Stimulated activated CD8-positive, alpha-beta memory T cell treated with anti-CD3 and anti-CD28 coated beads, Interleukin-2, amount 100 ng/mL, for 48 hours (primary cell): ENCODE measurements at regions not wholly inside any gene's neighbourhood (a gene's known extent, or its start where the extent isn't known, plus 50 kb on each side); places are given as distances from the start of the nearest gene placed in this dataset.

Source experiments
- DNase-seq, 2 donors: peaks; one replicate each; pipeline ENCODE4 v3.0.0-alpha.2; 2020; ENCODE audit warnings: low read depth in 2 of 2

DNA sequence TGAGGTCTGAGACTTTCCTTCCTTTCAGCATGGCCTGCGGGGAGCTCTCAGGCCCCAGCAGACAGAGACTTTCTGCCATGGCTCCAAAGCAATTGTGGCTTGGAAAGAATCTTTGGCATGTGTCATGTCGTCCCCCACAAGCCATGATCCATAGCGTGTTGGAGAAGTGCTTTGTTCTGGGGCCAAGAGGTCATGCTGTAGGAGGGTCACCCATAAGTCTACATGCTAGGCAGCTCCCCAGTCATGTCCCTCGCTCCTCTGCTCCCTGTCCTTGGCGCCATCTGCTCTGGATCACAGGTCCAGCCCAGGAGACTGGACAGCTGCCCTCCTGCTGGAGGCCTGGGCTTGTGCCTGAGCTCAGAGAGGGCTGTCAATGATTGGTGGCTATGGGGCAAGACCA, 78.8 kb upstream of the LCLAT1 start:
- DNase-seq: no peak

DNA sequence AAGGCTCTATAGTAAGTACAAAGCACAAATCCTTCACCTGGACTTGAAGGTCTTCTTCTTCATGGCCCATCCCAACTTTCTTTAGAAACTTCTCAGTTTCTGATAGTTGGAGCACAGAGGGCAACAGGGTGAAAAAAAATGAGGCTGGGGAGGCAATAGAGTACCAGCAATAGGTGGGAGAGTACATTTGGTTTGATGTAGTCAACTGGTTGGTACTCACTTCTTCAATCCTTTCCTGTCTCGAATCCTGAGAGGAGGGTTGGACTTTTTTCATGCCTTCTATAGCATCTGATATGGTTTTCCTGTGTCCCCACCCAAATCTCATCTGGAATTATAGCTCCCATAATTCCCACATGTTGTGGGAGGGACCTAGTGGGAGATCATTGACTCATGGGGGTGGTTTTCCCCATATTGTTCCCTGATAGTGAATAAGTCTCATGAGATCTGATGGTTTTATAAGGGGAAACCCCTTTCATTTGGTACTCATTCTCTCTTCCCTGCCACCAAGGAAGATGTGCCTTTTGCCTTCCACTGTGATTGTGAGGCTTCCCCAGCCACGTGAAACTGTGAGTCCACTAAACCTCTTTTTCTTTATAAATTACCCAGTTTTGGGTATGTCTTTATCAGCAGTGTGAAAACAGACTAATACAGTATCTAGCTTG, 75.9 kb upstream of the LCLAT1 start:
- no peak for DNase-seq

DNA sequence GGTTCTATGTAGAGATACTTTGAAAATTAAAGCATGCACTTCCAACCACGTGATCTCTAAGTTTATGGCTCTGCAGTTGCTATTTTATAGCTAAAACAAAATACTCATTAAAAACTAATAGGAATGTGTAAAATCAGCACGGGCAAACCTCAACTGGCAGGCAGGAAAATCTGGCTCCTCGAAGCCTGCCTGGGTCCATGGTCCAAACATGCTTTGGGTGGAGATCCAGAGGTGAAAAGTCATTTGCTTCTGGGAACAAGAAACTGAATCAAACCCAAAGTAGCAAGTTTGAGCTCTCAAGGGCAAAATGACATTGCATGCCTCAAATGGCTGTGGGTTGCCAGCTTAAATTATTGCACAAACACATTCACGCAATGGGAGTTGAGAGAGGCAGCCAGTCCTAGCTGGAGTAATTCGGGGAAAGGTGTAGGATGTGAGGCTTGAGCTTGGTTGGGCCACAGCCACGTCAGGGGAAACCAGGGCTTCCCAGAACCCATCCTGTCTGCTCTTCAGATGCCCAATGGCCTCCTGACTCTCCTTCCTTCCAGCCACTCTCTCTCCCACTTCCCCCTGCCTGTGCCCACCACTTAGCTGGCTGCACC, 75.2 kb upstream of the LCLAT1 start:
- DNase-seq: no peak

DNA sequence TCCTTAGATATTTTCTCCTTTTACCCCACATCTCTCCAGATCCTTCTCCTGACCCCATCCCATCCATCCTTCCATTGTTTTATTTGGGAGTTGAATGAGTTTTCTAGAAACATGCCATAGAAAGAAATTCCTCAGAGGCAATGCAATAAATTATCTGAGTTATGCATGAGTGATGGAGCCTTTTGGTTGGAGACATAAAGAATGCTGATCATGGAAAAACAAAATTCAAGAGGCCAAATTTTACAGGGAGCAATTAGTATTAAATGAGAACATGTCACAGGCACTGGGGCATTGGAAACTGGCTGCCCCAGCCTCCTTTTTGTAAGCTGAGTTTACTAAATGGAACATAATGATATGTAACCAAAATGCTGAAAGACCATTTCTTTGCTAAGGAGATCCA, 74.2 kb upstream of the LCLAT1 start:
- no peak for DNase-seq

DNA sequence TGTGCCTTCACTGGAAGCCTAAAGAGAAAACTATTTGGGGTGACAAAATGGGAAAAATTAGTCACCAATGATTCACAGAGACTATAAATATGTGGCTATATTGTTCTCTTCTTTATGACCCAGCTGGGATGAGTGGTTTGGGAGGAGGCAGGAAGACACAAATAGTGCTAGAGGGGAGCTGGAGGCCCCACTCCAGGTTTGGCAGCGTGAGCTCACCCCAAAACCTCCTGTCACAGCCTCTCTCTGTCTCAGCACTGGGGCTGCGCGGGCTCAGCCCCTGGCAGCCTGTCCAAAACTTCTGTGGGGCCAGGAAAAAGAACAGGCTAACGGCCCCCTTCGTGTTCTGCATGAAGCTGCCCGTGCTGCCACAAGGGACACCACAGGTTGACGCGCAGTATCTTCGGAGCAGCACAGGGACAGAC, 73.2 kb upstream of the LCLAT1 start:
- no peak for DNase-seq

DNA sequence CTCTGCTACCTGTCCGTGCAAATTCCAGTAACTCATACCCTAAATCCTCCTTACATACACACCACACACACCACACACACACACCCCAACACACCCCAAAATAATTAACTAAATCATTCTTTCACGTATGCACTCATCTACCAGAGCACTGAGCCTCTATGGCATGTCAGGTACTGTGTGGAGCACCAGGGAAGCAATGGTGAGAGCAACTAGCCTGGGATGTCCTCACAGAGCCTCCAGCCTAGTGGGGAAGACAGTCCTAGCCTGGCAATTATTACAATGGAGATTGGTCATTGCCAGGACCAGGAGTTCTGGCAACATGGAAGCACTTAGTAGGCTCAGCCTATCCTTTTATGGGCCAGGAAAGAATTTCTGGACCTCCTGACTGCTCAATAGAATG, 72.7 kb upstream of the LCLAT1 start:
- no peak for DNase-seq

DNA sequence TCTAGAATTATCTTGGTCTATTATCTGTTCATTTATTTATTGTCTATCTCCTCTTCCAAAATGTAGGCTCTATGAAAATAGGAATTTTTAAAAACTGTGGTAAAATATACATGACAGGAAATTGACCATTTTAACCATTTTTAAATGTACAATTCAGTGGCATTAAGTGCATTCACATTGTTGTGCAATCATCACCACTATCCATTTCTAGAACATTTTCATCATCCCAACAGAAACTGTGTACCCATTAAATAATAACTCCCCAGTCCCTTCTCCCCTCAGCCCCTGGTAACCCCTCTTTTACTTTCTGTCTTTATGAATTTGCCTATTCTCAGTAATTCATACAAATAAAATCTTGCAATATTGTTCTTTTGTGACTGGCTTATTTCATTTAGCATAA, 71.1 kb upstream of the LCLAT1 start:
- no peak for DNase-seq

DNA sequence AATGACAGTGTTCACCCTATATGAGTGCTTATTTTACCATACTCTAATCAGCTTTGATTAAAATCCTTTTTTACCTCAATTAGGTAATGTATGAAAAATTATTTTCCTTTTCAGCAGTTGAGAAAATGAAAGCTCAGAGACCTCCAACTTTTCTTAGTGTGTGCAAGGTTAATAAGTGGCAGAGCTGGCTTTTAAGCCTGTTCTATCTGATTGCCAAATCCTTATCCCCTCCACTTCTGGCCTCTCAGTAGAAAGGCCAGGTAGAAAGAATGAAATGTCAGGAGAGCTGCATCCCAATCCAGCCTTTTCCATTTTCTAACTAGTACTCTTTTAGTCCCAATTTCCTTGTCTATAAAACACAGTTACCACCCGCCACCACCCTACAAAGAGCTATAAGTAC, 67.6 kb upstream of the LCLAT1 start:
- no peak for DNase-seq

DNA sequence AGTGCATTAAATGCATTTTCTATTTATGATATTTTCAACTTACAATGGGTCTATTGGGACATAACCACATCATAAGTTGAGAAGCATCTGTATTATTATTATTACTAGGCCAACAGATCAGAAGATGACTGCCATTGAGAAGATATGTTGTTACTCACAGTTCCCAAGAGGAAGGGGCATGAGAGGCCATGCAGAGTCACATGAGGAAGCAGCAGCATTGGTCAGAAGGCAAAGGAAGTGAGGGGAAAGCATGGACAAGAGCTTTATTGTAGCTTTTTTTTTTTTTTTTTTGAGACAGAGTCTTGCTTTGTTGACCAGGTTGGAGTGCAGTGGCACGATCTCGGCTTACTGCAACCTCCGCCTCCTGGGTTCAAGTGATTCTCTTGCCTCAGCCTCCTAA, 66.2 kb upstream of the LCLAT1 start:
- DNase-seq: no peak

DNA sequence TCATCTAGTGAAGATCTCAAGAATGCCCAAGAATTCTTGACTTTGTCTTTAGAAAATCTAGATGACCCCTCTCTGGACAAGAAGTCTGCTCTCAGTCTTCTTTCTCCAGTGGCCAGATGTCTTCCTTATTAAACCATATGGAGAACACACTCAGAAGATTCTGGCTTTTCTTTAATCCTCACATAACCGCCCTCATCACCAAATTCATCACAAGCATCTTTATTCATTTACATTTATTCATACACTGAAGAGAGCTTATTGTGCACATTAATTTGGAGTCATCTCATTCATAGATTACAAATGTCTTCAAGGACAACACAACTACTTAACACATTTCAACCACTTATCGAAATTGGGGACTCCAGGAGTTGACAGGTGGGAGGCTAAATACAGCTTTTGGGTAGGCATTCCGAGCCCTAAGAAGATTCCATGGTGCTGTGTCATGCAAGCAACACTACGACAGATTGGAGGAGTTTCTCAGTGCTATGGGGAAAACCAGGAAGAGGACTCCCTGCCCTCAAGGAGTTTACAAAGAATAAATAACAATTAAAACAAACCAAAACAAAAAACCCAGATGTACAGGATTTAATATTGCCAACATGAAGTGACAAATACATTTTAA, 64.8 kb upstream of the LCLAT1 start:
- no peak for DNase-seq

DNA sequence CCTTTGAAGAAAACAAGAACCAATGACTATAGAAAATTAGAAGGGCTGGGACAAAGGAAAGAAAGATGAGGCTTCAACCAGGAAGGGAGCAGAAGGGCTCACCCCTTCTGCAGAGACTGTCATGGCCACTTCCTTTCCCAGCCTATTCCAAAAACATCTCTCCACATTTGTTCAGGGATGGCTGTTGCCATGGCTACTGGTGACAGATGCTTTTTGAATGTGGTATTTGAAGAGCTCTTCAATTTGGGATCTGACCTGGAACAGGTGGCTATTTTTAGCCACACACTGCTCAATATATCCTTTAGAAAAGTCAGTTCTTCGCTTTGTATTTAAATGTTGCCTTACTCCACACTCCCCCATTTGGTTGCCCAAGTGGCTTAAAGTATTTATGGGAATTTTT, 64.1 kb upstream of the LCLAT1 start:
- no peak for DNase-seq

DNA sequence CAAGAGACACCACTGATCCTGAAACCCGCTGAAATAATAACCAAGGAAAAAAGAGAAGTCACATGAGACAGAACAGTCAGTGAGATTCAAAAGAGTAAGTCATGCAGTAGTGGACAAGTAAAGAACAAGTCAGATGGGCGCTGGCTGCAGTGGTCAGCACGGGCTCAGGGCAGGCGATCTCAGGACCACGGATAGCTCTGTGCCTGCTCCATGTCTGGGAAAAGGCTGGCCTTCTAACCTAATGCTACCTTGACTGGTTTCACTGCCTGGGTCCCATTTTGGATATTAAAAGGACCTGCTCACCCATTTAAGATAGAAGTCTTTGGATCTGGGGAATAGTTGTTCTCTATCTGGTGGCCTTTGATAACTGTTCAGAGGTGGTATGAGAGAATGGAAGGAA, 61.7 kb upstream of the LCLAT1 start:
- no peak for DNase-seq

DNA sequence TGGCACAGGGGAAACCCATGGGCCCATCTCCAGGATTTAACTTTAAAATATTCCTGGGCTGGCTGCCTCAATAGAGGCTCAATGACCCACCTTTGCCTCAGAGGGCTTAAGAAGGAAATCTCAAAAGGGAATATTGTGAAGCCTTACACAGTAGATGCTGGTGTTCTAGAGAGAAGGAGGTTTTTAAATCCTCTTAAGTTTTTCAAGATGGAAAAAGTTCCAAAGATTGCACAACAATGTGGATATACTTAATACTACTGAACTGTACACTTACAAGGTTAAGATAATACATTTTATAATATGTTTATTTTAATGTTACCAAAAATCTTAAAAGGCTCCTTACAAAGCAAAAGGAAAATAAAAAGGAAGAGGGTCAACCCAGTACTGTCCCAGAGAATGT, 54.9 kb upstream of the LCLAT1 start:
- no peak for DNase-seq

DNA sequence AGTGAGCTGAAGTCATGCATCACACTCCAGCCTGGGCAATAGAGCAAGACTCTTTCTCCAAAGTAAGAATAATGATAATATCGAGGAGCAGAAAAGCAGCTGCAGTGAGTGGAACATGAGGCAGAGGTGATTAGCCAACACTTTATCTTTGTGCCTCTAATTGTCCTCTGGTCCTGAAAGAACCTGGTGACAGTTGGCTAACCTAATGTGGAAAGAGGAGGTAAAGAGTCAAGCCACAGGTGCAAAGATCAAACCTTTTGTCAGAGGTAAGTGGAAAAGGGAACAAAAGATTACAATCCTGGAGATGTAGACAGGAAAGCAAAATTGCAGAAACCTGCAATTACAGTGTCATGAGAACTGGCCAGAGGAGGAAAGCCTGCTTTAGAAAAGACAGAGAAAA, 53.5 kb upstream of the LCLAT1 start:
- DNase-seq: no peak

DNA sequence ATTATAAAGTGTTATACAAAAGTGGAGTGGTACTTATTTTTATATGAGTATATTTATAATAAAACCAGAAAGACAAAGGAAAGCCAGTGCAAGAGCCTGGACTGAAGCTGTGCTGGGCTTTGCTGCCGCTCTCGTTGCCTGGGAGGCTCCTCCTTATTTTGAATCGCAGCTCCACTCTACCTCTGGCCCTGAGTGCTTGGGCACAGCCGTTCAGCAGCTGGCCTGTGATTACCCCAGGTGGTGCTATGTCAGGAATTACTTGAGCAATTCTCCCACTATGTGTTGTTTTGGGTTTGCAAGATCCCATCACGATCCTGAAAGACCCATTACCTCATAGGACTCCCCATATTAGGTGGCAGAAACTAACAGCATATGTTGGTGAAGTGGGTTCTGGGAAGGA, 53.0 kb upstream of the LCLAT1 start:
- DNase-seq: no peak

DNA sequence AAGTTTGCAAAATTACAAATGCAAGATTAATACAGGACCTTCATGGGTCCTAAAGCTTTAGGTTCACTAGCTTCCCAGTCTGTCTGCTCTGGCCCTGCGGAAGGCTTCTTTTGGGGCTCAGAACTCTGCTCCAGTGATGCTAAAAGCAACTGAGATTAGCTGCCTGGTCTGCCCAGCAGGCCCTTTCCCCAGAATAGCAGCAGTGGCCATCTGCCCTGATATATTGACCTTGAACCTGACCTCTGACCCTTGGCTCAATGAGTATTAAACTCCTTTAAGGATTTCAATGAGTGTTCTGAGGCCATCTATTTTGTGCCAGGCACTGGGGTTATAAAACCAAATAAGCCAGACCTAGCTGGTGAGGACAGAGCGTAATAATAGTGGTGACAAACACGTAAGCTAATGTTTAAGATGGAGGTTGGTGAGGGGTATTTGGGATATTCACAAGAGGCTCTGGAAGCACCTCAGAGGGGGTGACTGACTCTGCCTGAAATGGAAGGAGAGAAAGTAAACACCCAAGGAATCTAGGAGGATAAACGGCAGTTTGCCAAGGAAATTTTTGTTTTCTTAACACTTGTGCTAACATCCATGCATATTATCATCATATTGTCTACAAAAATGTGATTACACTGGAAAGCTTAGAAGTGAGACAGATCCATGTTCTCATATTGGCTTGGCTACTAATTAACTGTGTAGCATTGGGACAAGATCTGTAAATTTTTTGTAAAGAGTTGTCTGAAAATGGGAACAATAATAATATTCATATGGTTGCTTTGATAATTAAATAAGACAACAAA, 50.4 kb upstream of the LCLAT1 start:
- no peak for DNase-seq
